ENCODE measurements at regions not wholly inside any gene's neighbourhood (a gene's known extent, or its start where the extent isn't known, plus 50 kb on each side); places are given as distances from the start of the nearest gene placed in this dataset.

DNA sequence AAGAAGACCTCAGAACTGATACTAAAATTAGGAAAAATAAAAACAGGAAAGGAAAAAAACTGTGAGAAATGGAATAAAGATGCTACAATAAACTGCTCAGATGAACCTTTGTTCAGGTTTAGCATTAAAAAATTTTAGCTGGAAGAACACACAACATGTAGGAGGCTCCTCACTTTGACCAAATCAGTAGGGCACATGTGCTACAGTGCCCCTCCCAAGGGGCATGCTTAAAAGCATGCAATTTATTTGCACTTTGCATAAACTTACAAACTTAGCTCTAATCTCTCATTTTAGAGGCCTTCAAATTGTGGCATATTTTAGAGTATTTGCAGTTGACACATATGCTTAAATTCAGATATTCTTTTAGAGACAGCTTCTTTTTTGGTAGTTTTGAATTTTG, 570.2 kb downstream of the UTRN start:
- no peak for DNase-seq

DNA sequence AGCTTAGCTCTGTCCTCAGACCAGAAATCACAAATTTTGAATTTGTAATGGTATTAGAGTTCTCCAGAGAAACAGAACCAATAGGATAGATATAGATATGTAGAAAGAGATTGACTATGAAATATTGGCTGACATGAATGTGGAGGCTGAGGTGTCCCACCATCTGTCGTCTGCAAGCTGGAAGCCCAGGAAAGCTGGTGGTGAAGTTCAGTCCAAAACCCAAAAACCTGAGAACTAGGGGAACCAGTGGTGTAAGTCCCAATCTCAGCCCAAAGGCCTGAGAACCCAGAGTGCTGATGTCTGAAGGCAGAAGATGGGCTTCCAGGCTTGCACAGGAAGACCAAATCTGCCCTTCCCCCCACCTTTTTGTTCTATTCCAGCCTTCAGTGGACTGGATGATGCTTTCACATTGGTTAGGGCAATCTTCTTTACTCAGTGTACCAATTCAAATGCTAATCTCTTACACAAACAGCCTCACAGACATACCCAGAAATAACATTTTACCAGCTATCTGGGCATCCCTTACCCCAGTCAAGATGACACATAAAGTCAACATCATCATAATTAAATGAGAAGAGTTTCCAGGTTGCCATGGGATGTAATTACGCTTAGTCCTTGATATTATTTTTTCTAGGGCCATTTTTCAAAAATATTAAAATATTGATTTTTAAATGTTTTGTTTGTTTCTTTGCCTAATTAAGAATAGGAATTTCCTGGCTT, 570.8 kb downstream of the UTRN start:
- no peak for DNase-seq

DNA sequence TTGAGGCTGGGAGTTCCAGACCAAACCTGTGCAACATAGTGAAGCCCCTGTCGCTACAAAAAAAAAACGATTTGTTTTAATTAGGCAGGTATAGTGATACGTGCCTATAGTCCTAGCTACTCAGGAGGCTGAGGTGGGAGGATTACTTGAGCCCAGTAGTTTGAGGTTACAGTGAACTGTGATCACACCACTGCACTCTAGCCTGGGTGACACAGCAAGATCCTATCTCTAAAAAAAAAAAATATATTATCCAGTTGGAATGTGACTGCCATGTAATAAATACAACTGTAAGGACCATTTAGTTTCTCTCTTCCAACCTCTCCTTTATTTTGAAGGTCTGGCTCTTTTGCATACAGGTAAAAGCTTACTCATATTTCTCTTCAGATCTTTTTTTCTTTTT, 571.5 kb downstream of the UTRN start:
- DNase-seq, result no peak

DNA sequence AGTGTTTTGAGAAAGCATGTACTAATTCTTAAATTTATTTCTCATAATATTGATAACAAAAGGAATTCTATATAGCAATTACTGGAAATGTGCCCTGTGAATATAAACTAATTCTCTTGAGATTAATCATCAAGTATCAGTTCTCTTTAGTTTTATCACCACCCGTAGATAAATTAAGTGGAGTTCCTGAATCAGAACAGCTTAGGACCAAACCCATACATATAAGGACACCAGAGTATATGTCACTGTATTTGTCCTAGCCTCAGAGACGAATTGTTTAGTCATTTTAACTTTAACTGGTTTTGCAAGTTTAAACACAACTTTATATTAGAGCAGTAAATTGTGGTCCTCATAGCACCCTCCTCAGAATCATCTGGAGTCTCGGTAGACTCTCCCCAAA, 572.0 kb downstream of the UTRN start:
- no peak for DNase-seq

DNA sequence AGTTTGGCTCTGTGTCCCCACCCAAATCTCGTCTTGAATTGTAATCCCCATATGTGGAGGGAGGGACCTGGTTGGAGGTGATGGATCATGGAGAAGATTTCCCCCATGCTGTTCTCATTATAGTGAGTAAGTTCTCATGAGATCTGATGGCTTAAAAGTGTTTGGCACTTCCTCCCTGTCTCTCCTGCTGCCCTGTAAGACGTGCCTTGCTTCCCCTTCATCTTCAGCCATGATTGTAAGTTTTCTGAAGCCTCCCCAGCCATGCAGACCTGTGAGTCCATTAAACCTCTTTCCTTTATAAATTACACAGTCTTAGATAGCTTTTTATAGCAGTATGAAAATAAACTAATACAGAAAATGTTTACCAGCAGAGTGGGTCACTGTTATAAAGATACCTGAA, 577.6 kb downstream of the UTRN start:
- DNase-seq, result no peak

DNA sequence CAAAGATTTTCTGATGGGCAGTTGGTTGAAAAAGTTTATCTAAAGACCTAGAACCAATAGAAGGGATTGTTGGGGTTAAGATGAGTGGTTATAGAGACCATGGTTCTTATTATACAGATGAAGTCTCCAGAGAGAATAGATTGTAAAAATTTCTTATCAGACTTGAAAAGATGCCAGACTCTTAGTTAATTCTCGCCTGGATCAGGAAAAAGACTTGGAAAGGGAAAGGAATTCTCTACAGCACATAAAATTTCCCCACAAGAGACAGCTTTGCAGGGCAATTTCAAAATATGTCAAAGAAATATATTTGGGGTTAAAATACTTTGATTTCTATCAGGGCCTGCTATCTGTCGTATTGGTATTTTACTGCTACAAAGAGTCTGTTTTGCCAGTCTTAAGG, 582.6 kb downstream of the UTRN start:
- no peak for DNase-seq

DNA sequence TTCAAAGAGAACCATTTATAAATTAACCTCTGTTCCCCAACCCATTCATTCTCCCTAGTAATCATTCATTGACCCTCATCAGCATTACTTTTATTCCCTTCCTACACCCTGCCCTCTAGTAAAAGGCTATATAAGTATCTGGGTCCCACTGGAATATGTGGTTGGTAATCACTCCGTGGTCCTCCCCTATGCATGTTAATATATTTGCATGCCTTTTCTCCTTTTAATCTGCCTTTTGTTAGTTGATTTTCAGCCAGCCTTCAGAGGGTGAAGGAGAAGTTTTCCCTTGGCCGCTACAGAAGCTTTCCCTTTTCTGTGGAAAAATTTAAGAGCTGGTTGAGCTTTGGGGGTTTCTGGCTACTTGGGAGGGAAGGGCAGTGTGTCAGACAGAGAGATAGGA, 585.6 kb downstream of the UTRN start:
- no peak for DNase-seq

DNA sequence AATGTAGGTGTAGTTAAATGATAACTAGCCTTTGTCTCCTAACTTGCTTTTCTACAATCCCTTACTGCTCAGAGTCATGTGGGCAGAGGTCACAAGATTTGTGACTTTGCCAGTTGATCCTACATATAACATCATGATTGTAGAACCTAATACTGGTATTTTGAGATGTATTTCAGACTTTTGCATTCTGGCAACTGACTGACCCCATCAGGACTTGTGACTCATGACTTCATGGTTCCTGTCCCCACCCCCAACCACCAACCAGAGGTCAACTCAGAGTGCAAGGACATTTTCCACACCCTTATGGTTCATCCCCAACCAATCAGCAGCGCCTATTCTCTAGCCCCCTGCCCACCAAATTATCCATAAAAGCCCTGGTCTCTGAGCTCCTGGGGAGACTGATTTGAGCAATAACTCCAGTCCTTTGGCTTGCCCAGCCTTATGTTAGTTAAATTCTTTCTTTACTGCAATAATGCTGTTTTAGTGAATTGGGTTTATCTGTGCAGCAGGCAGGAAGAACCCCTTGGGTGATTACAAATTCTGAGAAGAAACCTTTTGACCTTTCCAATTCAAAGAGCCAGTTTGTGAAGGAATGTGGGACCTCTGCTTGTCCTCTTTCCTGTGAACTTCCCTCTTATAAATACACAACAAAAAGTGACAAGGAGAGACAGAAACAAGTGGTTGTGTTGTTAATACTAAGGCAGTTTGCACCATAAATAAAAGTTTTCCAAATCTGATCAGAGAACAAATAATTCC, 588.7 kb downstream of the UTRN start:
- no peak for DNase-seq

DNA sequence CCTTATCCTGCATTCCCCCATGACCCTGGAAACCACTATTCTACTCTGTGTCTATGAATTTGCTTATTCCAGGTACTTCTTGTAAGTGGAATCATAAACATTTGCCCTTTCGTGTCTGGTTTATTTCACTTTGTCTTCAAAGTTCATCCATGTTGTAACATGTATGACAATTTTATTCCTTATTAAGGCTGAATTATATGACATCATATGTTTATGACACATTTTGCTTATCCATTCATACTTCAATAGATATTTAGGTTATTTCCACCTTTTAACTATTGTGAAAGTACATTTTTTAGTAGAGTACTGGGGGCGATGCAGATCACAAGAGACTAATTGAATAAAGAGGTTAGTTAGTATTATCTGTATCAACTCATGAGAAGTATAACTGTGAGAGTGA, 591.6 kb downstream of the UTRN start:
- DNase-seq, result no peak

DNA sequence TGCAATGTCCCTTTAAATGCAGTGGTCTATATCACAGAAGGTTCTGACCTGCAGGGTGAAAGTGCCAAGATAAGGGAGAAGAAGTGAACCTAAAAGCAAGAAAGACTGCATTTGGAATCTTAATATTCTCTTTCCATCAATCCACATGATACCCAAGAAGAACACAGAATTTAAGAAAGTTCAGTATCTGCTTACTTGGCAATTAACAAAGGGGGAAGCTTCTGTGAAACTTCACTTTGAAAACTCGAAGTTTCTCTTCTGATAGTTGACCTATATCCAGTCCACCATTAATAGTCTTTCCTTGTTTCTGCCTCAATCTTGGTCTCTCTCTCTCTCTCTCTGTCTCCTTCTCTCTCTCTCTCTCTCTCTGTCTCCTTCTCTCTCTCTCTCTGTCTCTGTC, 592.0 kb downstream of the UTRN start:
- DNase-seq, result no peak

DNA sequence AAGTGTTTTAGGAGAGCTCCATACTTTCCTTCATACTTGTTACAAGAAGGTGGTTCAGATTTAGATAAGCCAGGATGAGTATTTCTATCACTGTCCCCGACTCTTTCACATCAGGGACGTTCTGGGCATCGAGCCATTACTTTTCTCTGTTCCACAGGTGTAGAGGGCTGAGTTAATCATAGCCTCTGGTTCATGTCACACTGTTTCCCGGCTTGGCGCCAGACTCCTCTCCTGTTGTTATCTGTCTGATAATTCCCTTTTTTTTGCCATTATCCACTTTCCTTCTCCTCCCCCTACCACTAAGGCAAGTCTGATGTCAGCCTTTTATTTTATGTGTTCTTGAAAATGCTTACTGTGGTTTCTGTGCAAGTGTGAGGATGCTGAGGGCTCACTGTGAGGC, 593.4 kb downstream of the UTRN start:
- DNase-seq, result no peak

DNA sequence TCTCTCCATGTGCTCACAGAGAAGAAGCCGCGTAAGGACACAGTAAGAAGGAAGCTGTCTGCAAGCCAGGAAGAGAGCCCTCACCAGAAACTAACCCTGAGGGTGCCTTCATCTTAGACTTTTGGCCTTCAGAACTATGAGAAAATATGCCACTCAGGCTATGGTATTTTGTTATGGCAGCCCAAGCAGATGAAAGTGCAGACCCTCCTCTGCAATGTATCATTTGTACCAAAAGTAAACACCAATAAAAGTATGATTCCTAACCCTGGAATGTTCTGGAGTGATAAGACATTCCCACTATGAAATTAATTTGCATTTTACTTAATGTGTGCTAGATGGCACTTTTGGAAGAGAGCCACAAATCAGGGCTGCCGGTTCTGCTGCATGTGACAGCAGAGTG, 594.3 kb downstream of the UTRN start:
- DNase-seq, result no peak

DNA sequence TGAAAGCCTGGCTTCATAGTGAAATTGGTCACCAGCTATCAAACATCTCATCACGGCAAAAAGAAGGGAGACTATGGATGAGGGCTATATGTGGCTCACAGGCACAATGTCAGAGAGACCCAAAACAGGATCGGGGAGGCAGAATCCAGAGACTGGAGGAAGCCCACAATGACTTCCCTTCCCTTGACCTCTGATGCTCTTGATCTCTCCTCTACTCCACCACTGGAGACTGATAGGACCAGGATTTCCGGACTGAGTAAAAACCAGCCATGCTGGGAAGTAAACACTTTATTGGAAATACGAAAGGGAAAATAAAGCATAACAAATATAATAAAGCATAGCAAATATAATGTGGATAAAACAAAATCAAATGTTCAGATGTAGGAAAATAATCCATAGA, 597.3 kb downstream of the UTRN start:
- DNase-seq, result no peak

DNA sequence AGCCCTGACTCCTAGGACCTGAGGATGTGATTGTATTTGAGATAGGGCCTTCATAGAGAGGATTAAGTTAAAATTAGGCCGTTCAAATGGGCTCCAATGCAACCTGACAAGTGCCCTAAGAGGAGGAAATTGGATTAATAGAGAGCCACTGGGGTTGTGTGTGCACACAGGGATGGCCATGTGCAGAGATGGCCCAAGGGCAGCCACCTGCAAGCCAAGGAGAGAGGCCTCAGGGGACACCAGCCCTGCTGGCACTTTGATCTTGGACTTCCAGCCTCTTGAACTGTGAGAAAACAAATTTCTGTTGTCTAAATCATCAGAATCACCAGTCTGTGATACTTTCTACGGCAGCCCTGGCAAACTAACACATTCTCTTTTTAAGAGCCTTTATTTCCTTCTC, 598.8 kb downstream of the UTRN start:
- no peak for DNase-seq

DNA sequence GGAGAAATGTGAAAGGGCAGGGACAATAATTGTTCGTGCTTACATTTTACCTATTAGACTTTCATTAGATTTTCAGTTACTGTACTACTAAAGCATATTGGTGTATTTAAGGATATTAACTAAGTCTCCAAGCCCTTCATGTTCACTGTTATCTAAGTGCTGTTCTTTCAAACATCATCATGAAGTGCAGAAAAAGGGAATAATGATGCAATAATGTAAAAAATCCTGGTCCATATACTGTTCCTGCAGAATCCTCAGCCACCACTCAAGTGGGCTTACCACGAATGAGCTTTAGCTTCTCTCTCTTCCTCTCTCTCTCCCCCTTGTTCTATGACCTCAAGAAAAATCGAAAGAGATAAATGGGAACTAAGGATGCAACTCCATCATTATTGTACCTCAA, 600.7 kb downstream of the UTRN start:
- no peak for DNase-seq

DNA sequence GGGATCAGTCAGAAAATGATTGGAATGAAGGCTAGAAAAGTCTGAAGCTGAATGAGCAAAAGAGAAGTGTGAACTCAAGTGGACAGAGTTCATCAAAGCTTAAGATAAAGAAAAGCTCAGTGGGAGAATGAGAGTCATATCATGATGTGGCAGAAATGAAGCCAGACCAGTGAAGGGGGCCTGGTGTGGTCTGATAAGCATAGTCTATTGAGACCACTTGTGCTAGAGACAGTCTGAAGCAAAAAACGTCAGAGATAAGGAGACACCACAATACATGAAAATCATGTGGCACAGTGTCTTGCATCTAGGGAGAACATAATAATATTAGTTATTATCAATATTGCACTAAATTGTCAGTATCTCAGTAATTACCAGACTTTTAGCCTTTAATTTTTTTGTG, 601.5 kb downstream of the UTRN start:
- no peak for DNase-seq

DNA sequence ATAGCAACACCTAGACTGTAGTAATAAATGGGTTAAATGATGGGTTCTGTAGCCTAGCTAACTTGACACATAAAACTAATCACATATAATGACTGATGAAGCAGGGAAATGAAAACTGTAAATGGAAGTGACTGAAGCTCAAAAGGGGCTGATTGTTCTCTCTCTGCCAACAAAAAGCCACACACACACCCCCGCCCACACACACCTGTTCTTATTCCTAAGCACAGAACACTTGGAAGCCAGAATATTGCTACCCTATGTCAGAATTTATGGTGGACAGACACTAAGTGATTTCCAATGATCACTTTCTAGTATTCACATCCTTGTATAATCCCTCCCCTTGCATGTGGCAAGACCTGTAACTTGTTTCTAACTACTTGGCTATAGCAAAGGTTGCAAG, 603.5 kb downstream of the UTRN start:
- DNase-seq, result no peak

DNA sequence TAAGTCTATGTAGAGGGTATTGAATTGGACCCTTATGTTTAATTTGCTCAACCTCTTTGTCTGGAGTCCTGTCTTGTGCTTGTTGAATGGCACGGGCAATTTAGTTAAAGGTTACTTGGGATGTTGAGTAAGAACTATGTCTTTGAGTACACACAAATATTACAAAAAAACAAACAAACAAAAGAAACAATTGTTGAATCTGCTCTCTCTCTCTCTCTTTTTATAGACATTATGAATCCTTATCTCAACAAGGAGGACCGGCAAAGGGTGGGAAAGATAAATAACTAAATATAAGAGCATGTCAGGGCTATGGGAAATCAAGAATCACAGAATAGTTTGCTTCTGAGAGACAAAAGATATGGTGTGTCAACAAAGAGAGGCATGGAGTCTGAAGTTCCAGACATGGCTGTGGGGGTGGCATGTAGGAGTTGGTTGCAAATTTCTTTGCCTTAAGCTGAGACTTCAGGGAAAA, 608.6 kb downstream of the UTRN start:
- DNase-seq, result no peak

DNA sequence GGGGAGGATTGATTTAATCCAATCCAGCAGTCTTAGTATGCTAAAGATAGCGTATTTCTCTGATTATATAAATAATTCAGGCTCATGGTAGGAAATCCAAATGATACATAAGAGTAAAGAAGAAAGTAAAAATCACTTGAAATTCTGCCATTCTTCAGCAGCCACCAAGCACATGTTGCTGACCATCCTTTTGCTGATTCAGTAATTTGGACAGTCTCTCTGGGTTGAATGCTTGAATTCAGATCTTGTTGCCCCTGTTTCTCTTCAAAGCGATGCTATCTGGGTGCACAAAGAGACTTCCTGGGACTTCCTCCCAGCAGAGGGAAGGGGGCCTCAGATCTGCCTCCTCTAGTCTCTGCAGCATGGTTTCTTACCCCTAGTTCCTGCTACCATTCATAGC, 609.1 kb downstream of the UTRN start:
- DNase-seq, result no peak

DNA sequence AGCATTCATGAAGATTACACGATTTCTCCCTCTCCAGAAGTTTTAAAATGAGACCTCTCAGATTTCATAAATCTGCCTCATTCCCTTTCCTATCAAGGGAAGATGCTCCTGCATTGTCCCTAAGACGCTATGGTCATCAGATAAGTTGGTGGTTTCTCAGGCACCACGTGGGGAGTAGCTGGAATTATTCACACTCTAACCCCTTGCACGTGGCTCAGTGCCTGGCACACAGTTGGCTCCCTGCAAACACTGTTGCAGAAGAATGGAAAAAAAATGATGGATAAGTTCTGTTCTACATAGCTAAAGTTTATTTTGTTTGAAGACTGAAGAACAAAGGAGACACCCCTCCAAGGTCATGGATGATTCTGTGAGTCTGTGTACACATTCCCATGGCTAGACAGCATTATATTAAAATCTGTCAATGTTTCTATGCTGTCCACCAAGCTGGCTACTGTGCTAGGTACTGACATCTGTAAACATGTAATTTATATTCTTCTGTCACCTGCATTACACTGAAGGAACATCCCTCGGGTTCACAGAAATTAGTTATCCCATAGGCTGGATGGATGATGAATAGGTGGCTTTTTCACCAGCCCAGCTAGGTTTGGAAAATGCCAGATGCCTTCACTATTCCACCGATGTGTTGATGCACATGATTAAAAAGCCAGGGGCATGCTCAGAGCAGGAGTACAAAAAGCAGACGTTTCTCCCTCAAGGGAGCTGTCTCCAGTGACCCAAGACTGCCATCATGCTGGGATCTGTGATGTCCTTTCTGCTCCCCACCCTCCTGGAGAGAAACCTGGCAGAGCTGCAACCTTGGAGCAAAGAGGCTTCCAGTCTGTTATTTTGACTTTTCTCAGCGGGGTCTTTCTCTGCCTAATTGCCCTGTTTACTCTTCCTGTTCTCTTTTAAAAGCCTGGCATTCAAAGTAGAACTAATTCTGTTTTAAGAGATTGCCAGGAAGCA, 610.5 kb downstream of the UTRN start:
- no peak for DNase-seq

DNA sequence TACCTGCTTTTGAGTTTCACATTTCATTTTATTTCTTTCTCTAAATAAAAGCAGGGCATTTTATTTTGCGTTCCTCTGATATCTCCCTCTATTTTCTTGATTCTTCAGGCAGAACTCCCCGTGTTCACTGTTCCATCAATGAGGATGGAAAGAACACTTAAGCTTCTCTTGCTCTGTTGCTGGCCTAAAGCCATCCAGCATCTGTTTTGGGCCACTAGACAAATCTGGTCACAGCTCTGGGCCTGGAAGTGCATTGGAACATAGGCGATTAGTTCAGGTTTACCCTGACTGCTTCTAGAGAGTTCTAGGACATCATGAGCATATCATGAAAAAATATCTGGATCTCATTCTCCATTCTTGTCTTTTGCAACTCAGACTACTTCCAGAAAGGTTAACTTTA, 611.2 kb downstream of the UTRN start:
- no peak for DNase-seq

DNA sequence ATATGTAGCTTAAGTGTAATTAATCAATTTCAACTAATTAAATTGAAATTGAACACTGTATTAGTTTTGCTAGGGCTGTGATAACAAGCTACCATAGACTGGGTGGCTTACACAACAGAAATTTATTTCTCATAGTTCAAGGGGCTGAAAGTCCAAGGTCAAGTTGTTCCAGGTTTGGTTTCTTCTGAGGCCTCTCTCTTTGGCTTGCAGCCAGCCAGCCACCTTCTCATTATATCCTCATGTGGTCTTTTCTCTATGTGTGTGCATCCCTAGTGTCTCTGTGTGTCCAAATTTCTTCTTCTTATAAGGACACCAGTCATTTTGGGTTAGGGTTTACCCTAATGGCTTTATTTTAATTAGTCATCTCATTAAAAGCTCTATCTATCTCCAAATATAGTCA, 611.7 kb downstream of the UTRN start:
- no peak for DNase-seq

DNA sequence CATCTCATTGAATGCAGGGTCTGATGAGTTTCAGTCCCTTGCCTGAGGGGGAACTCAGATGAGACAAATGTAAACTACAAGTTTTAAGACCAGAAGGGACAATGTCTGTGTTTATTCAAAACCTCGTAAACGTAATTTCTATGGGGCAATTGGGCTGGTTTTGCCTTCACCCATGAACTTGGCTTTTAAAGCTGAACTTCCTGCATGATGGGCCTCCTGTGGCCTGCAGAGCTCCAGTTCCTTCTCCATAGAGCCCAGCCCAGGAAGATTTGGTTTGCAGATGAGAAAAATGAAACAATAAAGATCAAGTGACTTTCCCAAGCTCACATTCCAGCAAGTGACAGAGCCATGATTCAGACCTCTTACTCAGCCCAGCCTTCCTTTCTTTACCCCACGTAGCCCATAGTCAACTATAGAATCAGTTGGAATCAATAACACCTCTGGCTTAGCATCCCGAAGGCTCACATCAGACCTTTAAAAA, 612.3 kb downstream of the UTRN start:
- DNase-seq, result no peak
